PC-9 (cell line): ENCODE measurements at regions not wholly inside any gene's neighbourhood (a gene's known extent, or its start where the extent isn't known, plus 50 kb on each side); places are given as distances from the start of the nearest gene placed in this dataset.
A peak's percentile ranks its signal among the peaks of the same experiment; 100 is the strongest.

Experiments
- BruUV-seq: library from RNA; stranded (reverse); fragments of 400-500 nt; replicated peaks from 2 replicates; lab custom pipeline; 2021; lab: Mats Ljungman, UMichigan
- CTCF ChIA-PET: fragments of 300-600 bp; sonication (Branson Sonifier 250); formaldehyde crosslinking; loops from one replicate; lab custom pipeline; 2022; ENCODE audit warnings: antibody characterized with exemption; lab: Charles Lee
- POLR2A ChIA-PET: fragments of 300-600 bp; sonication (Branson Sonifier 250); formaldehyde crosslinking; loops from one replicate; lab custom pipeline; 2022; ENCODE audit warnings: antibody characterized with exemption; ENCODE audit not compliant: unreplicated experiment; lab: Charles Lee
- DNase-seq, 2 experiments: peaks; one replicate each; pipeline versions ENCODE4 v3.0.0 to v3.0.0-alpha.2; 2015 to 2022; ENCODE audit warnings: mixed read lengths in 1 of 2
- H2AFZ ChIP-seq: fragments of 200-600 bp; sonication (generic); 2 replicates; pipeline ENCODE4 v1.8.1; 2017; ENCODE audit warnings: antibody characterized with exemption
- H3F3A ChIP-seq: fragments of 200-600 bp; sonication (generic); 2 replicates; pipeline ENCODE4 v1.8.1; 2017; ENCODE audit warnings: antibody characterized with exemption, mild to moderate bottlenecking, low read depth; ENCODE audit not compliant: insufficient read depth
- H3K27ac ChIP-seq: fragments of 200-600 bp; sonication (generic); 2 replicates; pipeline ENCODE4 v1.6.1; 2016; ENCODE audit warnings: mixed run types
- H3K27me3 ChIP-seq: fragments of 200-600 bp; sonication (generic); 2 replicates; pipeline ENCODE4 v1.6.1; 2016; ENCODE audit warnings: low read depth, mixed run types; ENCODE audit not compliant: insufficient read depth
- H3K36me3 ChIP-seq: fragments of 200-600 bp; sonication (generic); 2 replicates; pipeline ENCODE4 v1.6.1; 2016; ENCODE audit warnings: low read depth, mixed run types
- H3K4me1 ChIP-seq: fragments of 200-600 bp; sonication (generic); replicated peaks from 2 replicates; pipeline ENCODE4 v1.6.1; 2016; ENCODE audit warnings: mixed run types; ENCODE audit not compliant: insufficient read depth
- H3K4me2 ChIP-seq: fragments of 200-600 bp; sonication (generic); 2 replicates; pipeline ENCODE4 v1.6.1; 2017; ENCODE audit warnings: mixed run types
- H3K4me3 ChIP-seq: fragments of 200-600 bp; sonication (generic); 2 replicates; pipeline ENCODE4 v1.6.1; 2016; ENCODE audit warnings: mixed run types
- H3K79me2 ChIP-seq: fragments of 200-600 bp; sonication (generic); 2 replicates; pipeline ENCODE4 v1.6.1; 2017; ENCODE audit warnings: low read depth, mixed run types
- H3K9me2 ChIP-seq: fragments of 200-600 bp; sonication (generic); 2 replicates; pipeline ENCODE4 v1.8.1; 2017; ENCODE audit warnings: mild to moderate bottlenecking; ENCODE audit not compliant: insufficient read depth
- H3K9me3 ChIP-seq: fragments of 200-600 bp; sonication (generic); 2 replicates; pipeline ENCODE4 v1.8.1; 2016; ENCODE audit warnings: low read depth; ENCODE audit not compliant: insufficient read depth
- H4K20me1 ChIP-seq: fragments of 200-600 bp; sonication (generic); 2 replicates; pipeline ENCODE4 v1.8.1; 2017; ENCODE audit not compliant: insufficient read depth
- EZH2 ChIP-seq: fragments of 200-600 bp; sonication (generic); IDR thresholded peaks from 2 replicates; pipeline ENCODE4 v1.8.0; 2017; ENCODE audit warnings: antibody characterized with exemption, low read depth
- intact Hi-C: fragments of 100-400 bp; cut with micrococcal nuclease; formaldehyde crosslinking; loops from one replicate; pipeline ENCODE4 v1.10.0; 2022; ENCODE audit not compliant: unreplicated experiment
- TF ChIP-seq, protein P1 (sequence below): fragments of 200-600 bp; sonication (generic); conservative IDR thresholded peaks from 2 replicates; pipeline ENCODE4 v1.6.1; 2017; ENCODE audit warnings: mixed run types, antibody characterized with exemption, mild to moderate bottlenecking, moderate library complexity

DNA sequence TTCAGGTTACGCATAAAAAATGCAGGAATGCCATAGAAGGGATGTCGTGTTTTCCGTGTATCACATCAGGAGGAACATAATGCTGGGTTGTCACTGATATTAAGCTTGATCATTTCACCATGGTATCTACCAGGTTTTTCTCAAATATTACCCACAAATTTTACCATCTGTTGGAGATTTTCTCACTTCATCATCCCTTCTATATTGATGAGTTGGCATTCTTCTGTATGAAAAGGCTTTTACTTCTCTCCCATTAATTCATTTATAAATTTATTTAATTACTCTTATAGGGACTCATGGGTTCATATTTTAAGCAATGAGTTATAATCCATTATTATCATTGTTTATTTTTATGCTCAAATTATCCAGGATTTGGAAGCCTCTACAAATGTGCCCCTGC lies 608.2 kb downstream of the EPHA4 start:
- Histone ChIP-seq H4K20me1 (no peaks in the 10 kb centered on the region), H3K4me1 (no peaks in the 10 kb centered on the region), H3K9me3 (no peaks in the 10 kb centered on the region), H3K4me3 (no peak overlapping the region), H3K27me3 (no peaks in the 10 kb centered on the region), H3K79me2 (no peaks in the 10 kb centered on the region), H3K27ac (no peak overlapping the region), H3F3A (no peaks in the 10 kb centered on the region), H3K9me2 (no peaks in the 10 kb centered on the region), H2AFZ (no peak overlapping the region), H3K4me2 (no peak overlapping the region), H3K36me3 (no peaks in the 10 kb centered on the region)
- ChIA-PET CTCF (no interaction called here), POLR2A (no interaction called here)
- BruUV-seq, result no TSS peak
- TF ChIP-seq, protein P1, sequence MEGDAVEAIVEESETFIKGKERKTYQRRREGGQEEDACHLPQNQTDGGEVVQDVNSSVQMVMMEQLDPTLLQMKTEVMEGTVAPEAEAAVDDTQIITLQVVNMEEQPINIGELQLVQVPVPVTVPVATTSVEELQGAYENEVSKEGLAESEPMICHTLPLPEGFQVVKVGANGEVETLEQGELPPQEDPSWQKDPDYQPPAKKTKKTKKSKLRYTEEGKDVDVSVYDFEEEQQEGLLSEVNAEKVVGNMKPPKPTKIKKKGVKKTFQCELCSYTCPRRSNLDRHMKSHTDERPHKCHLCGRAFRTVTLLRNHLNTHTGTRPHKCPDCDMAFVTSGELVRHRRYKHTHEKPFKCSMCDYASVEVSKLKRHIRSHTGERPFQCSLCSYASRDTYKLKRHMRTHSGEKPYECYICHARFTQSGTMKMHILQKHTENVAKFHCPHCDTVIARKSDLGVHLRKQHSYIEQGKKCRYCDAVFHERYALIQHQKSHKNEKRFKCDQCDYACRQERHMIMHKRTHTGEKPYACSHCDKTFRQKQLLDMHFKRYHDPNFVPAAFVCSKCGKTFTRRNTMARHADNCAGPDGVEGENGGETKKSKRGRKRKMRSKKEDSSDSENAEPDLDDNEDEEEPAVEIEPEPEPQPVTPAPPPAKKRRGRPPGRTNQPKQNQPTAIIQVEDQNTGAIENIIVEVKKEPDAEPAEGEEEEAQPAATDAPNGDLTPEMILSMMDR, result no peak
- no peak for TF ChIP-seq EZH2
- intact Hi-C loops, result no loop called here
- no peak for DNase-seq

DNA sequence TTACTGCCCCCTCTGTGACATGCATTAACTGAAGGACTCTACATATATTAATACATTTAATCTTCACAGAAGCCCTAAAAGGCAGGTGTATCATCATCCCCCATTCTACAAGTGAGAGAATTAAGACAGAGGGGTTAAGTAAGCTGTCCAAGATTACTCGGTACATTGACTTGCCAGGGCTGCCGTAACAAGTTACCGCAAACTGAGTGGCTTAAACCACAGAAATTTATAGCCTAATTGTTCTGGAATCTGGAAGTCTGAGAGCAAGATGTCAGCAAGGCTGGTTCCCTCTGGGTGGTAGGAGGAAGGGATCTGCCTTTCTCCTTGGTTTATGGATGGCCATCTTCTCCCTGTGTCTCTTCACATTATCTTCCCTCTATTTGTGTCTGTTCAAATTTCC lies 605.5 kb downstream of the EPHA4 start:
- Histone ChIP-seq H3K27me3 (no peaks in the 10 kb centered on the region), H4K20me1 (no peaks in the 10 kb centered on the region), H3K9me2 (no peaks in the 10 kb centered on the region), H3K4me1 (no peaks in the 10 kb centered on the region), H3K79me2 (no peaks in the 10 kb centered on the region), H3K9me3 (no peaks in the 10 kb centered on the region), H2AFZ (no peak overlapping the region), H3K36me3 (no peaks in the 10 kb centered on the region), H3K4me3 (no peak overlapping the region), H3F3A (no peaks in the 10 kb centered on the region), H3K4me2 (no peak overlapping the region), H3K27ac (no peak overlapping the region)
- no TSS peak for BruUV-seq
- intact Hi-C loops, result no loop called here
- TF ChIP-seq, protein P1, result no peak
- TF ChIP-seq EZH2, result no peak
- CTCF ChIA-PET, result no interaction called here
- POLR2A ChIA-PET, result interaction anchor here (0.7 kb wide), 1 partner anchor 742 kb away, joined by 4 read pairs; no protein-coding TSS in a partner anchor
- peak; percentile 7 to 40 for DNase-seq

DNA sequence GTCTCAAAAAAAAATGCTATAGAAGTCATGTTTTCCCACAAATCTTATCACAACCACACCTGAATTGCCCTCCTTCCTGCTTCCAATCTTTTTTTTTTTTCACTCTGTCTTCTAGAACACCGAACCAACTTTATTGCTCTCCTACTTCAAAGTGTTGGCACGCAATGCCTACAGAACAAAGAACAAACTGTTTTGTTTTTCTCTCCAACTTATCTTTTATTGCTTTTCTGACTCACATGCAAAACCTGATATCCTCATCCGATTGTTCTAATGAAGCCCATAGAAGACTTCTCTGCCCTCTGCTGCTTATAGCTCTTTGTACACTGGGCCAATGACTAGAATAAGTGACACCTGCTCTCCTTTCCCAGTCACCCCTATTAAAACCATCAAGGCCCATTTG lies 602.8 kb downstream of the EPHA4 start:
- Histone ChIP-seq H3K27ac (no peak overlapping the region), H3K4me1 (no peaks in the 10 kb centered on the region), H3F3A (no peaks in the 10 kb centered on the region), H3K27me3 (no peaks in the 10 kb centered on the region), H2AFZ (no peak overlapping the region), H3K9me3 (no peaks in the 10 kb centered on the region), H4K20me1 (no peaks in the 10 kb centered on the region), H3K36me3 (no peaks in the 10 kb centered on the region), H3K4me3 (no peak overlapping the region), H3K9me2 (no peaks in the 10 kb centered on the region), H3K79me2 (no peaks in the 10 kb centered on the region), H3K4me2 (no peak overlapping the region)
- ChIA-PET CTCF (no interaction called here), POLR2A (no interaction called here)
- BruUV-seq, result no TSS peak
- TF ChIP-seq, protein P1, result no peak
- no peak for TF ChIP-seq EZH2
- intact Hi-C loops, result no loop called here
- no peak for DNase-seq
